Activated CD8-positive, alpha-beta memory T cell treated with anti-CD3 and anti-CD28 coated beads for 24 hours (primary cell): ENCODE measurements at regions not wholly inside any gene's neighbourhood (a gene's known extent, or its start where the extent isn't known, plus 50 kb on each side); places are given as distances from the start of the nearest gene placed in this dataset.

Experiments
- DNase-seq: peaks from one replicate; pipeline ENCODE4 v3.0.0-alpha.2; 2020

DNA sequence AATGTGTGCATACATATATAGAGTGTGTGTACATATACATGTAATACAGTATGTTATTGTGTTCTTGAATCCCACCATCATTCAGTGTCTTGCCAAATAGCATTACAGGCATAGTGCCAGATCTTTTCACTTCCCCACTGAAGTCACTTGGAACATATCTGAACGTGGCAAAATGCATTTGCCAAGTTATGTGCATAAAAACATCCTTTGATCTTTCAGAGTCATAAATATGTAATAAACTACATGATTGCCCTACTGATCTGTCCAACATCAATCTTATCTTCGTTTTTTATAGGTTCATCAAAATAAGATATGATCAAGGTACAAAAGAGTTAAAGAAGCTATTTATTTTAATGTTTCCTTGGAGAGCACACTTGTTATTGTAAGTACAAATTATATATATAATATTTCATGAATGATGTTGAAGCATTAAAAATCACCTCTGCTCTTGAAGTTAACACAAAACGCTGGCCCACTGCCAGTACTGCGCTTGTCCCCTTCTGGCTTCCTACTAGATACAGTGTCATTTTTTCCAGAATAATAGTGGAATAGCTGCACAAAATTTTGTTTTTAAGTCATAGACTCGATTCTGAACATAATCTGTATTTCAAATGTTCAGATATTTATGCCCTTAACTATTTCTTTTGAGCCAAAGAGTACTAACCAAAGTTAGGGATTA, 549.5 kb upstream of the ARRDC4 start:
- no peak for DNase-seq

DNA sequence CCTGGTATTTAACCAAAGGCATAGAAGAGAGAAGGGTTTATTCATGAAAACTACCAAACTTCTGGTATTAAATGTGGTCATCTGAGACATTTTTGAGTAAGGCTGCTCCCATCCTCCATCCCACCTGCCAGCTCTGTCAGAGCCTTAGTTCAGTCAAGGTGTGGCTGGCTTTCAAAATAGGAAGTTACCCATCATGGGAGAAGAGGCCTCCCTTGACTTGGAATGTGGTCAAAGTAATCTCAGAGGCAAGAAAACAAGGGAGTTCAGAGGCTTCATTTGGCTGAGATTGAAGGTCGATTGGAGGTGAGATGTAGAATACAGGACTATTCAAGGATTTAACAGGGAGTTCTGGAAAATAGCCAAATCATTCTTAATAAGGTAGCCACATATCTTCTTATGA, 540.4 kb upstream of the ARRDC4 start:
- DNase-seq = no peak

DNA sequence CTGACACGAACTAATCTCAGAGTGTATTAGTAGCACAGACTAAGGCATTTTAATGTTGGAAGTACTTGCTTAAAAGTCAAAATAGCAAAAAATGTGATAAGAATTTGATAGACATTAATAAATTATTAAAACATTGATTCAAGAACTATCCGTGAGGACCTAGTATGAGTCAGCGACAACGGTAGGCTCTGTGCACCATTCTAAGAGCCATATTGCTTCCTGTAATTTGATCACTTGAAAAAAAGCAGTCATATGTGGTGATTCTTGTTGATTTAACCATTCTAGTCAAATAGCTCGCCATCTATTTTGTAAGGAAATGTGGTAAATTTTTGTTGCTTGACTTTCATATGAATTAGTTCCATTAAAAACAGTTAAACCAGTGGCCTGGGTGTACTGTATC, 534.9 kb upstream of the ARRDC4 start:
- no peak for DNase-seq

DNA sequence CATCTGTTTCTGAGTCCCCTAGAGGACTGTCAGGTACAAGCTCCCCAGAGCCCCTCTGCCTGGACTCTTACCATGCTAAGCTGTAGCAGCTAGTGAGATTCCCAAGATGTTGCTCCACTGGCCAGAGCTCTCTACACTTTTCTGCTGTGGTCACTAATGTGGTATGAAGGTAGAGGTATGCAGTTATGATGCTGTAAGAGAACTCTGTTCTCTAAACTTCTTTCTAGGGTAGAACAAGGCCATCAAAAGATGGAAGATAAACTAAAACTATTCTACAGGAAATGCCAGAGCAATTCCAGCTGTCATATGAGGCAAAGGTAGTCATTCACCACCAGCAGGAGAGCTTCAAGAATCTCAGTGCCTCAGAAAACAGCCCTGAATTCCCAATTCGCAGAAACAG, 517.4 kb upstream of the ARRDC4 start:
- no peak for DNase-seq

DNA sequence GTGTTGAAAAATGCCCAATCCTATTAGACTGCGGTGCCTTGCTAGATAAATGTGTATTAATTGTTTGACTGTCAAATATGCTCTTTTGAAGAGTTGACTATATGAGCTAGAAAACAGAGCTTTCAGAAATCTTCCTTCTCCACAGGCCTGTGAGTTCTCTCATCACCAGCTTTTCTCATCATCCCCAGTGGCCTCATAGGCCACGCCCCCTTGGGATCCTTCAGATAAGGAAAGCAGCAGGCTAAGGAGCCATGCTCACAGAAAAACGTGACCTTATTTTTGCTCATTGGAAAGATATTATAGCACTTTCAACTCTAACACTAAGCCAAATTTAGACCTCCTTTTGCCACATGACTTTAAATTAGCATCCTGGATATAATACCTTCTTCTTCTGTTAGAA, 514.4 kb upstream of the ARRDC4 start:
- DNase-seq = no peak

DNA sequence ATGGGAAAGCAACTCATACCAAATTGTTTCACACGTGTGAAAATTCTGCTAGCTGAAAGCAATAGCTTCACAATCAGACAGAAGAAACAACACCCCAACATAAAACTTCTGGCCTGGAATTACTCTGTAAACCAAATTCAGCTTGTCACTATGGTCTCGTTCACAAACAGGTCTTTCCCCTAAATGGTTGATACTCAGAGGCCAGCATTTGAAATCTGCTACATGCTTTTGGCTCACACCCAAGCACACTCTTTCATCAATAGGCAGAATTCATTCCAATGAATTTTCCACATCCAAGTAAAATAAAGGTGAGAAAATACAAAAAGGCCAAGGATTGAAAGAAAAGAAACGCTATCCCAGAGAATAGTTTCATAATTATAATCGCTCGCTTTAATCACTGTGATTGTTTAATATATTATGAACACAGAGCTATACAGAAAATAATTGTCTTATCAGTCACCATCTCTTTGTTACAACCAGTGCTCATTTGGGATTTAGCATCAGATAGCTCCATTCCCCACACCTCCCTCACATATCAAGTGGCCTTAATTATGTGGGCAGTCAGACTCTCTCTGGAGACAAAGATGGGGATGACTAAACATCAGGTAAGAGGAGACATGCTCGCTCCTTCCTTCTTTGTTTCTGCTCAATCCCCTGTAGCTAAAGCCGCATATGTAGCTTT, 503.8 kb upstream of the ARRDC4 start:
- no peak for DNase-seq

DNA sequence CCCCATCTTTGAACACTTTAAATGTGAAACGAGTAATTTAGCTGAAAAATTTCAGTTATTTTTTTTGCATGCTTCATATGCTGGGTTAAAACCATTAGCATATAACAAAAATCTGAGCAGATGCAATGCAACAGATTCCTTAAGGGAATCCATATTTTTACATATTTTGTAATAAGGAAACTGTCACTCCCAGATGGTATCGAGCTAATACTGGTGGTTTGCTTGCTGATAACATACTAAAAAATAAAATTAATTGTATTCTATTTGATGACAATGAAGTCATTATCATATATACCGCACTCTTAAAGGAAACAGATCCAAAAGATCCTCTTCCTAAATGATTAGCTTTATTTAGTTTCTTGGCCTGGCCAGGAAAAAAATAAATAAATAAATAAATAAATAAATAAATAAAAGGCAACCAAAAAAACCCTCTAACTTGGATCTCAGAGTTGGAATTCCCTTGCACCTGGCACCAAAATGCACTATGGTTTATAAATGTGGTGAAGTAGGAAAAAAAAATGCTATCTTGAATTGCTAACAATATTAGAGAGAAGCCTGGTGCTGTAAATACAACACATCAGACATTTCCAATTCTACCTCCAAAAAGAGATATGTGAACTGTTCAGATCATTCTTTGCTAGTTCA, 503.2 kb upstream of the ARRDC4 start:
- no peak for DNase-seq

DNA sequence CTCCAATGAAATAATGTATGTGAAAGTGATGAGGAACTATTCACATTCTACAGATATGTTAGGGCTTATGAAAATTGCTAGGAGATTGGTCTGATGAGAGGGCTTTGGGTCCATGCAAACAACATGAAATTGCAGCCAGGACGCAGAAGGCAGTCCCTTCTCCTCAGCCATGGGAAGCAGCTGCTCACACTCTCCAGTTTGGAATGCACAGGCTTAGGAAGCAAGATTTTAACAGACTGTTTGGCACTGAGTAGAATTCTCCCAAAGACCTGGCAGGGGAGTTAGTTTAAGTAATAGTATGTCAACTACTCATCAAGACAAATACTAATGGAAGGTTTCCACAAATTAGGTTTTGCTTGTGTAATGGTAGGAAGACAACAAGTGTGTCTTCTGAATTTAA, 500.7 kb upstream of the ARRDC4 start:
- no peak for DNase-seq

DNA sequence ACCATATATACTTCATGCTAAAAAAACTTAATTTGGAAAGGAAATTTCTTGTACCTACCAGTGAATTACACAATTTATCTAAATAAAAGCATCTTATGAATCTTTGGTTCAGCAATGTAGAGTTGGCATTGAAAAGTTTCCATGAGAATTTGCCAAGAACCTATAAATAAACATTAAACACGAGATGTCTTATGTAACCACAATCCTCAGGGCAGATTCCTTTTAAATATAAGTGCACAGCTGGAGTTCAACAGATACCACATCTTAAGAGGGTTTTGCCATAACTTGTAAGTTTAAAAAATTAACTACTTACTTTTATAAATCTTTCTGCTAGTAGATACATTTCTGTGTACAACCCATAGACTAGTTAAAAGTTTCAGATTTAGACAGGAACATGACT, 499.3 kb upstream of the ARRDC4 start:
- DNase-seq = no peak

DNA sequence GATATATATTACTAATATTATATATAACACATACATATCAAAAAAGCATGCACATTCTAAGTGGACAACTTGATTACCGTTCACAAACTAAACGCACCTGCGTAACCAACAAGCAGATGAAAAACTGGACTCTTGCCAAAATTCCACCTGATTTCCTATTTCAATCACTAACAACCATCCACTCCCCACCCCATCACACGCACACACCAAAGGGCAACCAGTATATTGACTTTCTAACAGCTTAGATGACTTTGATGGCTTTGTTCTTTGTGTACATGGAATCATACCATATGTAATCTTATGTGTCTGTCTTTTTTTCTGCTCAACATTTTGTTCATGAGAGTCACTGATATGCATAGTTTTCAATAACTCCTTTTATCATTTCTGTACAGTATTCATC, 496.8 kb upstream of the ARRDC4 start:
- no peak for DNase-seq

DNA sequence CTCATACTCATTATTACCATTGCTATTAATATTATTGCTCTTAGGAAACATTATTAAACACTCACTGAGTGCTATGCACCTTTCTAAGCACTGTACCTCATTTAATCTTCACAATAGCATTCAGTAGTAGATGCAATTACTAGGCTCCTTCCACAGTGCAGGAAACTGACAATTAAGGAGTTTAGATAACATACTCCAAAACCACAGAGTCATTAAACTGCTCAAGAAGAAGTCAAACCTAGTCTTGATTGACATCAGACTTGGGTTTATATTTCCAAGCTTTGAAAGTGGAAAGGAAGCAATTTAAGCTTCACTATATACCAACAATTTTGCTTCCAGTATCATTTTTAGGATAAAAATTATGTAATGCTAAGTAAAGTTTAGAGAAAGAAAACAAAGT, 490.1 kb upstream of the ARRDC4 start:
- no peak for DNase-seq

DNA sequence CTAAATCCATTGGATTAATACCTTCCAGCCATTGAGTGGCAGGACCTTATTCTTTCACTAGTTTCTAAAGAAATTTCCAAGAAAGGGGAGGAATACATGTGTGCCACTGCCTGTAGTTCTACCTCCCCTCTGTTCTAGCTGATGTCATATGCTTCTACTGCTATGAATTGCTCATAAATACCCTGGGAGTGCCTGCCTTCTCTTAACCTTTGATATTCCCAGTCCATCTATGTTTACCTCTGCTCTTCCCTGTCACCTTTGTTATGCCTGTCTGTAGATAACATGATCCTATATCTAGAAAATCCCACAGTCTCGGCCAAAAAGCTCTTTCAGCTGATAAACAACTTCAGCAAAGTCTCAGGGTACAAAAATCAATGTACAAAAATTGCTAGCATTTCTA, 486.9 kb upstream of the ARRDC4 start:
- DNase-seq = no peak

DNA sequence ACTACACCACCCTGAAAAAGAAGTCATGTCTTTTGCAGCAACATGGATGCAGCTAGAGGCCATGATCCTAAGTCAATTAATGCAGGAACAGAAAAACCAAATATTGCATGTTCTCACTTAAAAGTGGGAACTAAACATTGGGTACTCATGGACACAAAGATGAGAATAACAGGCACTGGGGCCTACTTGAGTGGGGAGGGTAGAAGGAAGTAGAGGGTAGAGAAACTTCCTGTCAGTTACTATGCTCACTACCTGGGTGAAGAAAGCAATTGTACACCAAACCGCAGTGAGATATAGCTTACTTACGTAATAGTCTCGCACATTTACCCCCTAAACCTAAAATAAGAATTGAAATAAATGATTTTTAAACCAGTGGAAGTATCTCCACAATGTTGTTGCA, 480.5 kb upstream of the ARRDC4 start:
- DNase-seq = no peak

DNA sequence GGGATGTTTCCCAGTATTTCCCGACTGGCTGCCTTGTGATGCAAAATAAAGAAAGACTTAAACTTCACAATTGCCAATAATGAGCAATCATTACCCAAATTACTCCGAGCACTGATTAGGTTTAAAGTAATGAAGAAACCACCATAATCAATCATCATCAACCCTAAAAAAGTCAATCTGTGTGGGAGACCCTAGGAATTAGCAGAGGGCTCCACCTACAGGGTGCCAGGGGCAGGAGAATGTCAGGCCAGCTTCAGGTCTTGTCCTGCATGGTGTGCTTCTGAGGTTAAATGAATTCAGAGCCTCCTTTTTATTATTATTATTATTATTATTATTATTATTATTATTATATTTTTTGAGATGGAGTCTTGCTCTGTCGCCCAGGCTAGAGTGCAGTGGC, 478.0 kb upstream of the ARRDC4 start:
- no peak for DNase-seq

DNA sequence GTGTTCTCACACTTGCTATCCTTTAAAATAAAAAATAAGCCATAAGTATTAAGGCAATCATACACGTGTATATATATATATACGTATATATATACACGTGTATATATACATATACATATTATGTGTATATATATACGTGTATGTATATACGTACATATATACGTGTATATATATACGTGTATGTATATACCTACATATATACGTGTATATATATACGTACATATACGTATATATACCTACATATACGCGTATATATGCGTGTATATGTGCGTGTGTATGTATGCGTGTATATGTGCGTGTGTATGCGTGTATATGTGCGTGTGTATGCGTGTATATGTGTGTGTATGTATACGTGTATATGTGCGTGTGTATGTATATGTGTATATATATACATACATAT, 477.3 kb upstream of the ARRDC4 start:
- DNase-seq = no peak

DNA sequence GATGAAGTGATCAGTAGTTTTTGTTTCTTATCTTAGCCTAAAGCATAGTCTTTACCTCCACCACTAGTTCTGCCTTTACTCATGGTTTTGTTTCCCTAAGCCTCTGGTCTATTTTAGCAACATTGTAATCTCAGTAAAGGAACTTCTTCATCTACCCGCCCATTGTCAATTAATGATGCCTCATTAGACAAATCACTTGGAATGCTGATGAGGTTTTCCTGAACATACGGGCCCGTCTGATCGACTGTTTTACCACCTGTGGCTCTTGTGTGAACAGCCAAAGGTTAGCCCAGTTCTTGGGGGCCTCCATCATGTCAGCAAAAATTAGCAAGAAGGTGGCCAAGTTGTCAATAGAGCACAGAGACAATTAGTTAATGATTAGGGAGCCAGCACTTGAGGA, 470.1 kb upstream of the ARRDC4 start:
- DNase-seq = no peak

DNA sequence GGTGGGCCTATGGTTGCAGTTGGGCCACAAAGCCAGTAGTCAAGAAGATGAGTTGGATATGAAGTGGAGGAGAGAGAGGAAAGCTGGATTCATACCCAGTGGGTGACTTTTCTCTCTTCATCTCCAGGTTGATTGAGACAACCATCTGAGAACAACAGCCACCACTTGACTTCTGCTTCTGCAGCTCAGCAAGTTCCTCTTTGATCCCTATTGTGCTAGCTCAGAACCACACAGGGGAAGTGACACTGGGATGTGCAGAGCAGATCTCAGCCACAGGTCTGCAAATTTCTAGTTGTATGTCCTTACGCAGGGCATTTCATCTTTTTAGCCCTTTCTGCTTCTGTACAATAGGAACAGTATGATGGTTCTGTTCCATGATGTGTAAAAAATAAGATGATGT, 459.2 kb upstream of the ARRDC4 start:
- no peak for DNase-seq

DNA sequence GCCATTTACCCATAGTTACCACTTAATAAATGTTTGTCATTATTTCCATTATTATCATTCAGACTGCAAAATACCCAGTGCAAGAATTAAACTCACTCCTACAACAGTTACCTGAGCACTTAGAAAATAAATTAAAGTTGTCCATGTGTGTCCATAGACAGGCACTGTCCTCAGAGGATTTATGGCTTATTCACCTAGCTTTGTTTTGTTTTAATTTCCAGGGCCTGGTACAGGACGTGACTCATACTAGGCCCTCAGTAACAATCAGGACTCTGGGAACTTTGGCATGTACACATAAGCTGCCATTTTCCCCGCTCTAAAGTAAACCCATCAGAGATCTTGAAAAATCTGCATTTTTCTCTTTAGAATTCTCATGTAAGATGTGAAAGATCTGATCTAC, 458.5 kb upstream of the ARRDC4 start:
- no peak for DNase-seq

DNA sequence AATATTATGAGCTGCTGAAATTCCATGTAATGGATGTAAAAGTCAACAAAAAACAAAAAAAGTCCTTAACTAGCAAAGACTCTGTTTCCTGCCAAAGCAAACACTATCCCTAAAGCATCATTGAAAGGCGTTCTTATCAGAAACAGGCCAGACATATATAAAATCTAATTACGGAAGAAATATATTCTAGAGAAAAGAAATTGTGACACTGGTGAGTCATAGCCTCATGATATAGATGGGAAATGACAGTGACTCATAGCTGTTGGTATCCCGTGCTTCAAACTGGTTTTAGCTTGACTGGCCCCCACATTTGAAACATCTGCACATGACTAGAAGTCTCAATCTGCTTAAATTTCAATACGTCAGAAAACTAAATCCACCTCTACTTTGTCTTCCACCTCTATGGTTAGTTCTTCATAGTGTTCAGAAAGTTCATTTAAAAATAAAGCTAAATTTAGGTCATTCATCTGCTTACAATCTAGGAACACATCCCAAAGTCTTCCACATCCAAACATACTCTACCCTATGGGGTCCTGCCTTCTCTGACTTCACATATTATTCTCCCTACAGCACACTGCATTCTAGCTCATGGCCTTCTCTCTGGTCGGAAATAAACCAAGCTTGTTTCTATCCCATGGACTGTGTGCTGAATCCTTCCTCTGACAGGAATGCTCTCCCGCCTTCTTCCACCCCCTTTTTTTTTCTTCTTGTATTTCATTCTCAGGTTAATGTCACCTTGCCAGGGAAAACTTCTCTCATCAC, 456.3 kb upstream of the ARRDC4 start:
- no peak for DNase-seq

DNA sequence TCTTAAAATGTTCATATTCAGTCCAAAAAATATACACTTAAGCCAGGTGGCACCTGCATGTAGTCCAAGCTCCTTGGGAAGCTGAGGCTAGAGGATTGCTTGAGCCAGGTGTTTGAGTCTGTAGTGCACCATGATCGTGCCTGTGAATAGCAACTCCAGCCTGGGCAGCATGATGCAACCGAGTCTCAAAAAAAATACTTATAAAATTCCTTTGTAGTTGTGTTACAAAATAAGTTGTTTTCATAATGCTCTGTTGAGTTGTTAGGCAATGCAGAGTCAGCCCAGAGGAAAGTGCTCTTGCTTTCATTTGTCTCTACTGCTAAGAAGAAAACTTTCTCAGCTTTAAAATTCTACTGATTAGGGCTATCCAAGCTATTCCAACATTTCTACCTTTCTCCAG, 442.8 kb upstream of the ARRDC4 start:
- no peak for DNase-seq

DNA sequence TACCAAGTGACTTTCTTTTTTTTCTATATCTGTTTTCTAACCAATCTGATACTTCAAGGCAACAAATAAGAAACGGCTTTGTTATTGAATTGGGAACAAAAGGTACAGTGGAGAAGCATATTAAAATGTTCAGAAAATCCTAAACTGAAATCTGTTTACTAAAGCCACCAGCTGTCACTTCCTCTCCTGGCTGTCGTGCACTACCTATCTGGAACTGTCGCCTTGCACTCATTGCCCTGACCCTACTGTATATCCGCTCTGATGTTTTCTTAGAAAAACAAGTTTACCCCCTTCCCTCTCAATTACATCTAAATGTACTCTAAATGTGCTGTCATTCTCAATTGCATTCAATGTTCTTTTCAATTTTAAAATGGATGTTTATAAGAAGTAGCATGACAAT, 439.8 kb upstream of the ARRDC4 start:
- no peak for DNase-seq

DNA sequence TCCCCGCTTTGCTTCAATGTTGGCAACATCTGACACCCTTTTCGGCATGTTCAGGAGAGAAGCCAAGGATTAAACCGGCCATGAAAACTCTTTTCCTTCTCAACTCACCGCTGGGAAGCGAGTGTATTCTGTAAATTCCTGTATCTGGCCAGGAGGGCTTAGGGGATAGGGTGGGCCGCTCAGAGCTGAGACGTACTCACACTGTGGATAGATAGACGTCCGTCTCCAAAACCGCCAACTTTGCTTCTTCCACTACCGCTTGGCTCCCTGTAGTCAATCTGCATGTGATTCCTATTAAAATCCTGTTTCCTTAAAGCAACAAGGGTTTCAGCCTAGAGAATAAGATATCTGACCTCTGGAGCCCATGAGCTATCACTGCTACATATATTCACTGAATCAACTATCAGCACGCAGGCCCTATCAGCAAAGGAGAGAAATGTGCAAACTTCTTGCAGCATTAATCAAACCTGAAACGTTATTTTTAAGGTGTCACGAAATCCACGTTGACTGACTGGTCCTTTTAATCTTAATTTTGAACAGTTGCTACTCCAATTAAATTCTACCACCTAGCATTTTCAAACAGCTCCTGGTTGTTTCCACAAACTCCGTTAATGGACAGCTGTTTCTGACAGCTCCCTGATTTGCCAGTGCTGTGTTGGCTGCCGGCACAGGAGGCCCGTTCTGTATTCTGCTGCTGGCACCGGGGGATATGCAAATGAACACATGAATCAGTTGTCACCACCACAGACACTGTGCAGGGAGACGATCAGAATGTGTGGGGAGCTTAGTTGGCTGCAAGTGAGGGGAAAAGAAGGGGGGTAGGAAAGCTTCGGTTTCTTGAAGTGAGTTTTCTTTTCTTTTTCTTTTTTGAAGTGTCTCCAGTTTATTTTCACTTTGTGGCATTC, 438.9 kb upstream of the ARRDC4 start:
- no peak for DNase-seq

DNA sequence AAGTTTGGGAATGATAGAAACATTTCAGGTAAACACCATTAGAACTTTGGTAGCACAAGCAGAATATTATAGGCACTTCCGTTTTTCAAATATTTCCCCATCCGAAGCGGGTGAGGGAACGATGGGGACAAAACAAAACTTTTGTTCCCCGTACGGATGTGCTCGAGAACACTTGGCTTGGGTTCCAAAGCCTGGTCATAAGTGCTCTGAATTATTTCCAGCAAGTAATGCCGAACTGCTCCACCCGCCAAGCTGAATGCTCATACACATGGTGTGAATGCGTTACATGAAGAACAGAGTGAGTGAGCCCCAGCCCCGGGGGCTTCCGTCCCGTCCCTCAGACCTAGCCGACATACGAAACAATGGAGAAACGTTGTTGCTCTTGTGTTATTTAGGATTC, 438.2 kb upstream of the ARRDC4 start:
- no peak for DNase-seq
